GM12874 (cell line): ENCODE measurements at regions not wholly inside any gene's neighbourhood (a gene's known extent, or its start where the extent isn't known, plus 50 kb on each side); places are given as distances from the start of the nearest gene placed in this dataset.

Experiments
- TF ChIP-seq, protein P1 (sequence below): IDR thresholded peaks from 2 replicates; pipeline ENCODE4 v1.5.1; 2011; ENCODE audit warnings: low read depth, mild to moderate bottlenecking, control low read depth, low read length, moderate library complexity; ENCODE audit not compliant: insufficient read depth

DNA sequence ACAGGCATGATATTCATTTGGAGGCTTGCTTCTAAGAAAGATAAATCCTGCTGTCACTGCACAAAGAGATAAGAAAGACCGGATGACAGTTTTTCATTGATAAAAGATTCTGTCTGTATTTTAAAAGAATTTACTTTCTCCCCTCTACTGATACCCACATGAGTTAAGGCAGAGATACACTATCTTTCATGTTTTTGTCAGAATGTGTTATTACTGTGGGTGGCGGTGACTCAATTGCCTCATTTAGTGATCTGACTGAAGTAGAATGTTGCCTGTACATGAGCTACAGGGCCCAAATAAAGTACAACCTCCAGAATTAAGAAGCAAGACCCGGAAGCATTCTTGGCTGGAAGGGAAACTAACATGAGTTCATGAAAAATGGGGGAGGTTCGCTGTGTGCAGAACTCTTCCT lies 480.0 kb downstream of the SLC4A3 start:
- TF ChIP-seq, protein P1, sequence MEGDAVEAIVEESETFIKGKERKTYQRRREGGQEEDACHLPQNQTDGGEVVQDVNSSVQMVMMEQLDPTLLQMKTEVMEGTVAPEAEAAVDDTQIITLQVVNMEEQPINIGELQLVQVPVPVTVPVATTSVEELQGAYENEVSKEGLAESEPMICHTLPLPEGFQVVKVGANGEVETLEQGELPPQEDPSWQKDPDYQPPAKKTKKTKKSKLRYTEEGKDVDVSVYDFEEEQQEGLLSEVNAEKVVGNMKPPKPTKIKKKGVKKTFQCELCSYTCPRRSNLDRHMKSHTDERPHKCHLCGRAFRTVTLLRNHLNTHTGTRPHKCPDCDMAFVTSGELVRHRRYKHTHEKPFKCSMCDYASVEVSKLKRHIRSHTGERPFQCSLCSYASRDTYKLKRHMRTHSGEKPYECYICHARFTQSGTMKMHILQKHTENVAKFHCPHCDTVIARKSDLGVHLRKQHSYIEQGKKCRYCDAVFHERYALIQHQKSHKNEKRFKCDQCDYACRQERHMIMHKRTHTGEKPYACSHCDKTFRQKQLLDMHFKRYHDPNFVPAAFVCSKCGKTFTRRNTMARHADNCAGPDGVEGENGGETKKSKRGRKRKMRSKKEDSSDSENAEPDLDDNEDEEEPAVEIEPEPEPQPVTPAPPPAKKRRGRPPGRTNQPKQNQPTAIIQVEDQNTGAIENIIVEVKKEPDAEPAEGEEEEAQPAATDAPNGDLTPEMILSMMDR = no peak

DNA sequence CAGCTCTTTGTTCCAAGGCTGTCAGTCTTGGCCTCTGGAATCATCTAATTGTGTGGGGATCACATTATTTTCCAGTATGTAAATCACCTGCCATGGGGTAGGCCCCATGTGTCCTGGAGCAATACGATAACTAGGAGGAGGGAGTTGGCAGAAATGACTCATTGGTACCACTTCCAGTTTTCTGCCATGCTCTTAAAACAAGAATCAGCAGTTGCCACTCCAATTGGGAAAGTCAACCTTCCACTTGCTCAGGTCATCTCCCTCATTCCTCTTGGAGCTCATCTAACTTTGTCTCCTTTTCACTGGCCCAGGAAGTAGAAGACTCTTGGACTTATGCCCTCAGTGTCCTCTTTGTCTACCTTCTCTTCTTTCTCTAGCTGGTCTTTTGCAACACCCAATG lies 487.0 kb downstream of the SLC4A3 start:
- TF ChIP-seq, protein P1 = no peak

DNA sequence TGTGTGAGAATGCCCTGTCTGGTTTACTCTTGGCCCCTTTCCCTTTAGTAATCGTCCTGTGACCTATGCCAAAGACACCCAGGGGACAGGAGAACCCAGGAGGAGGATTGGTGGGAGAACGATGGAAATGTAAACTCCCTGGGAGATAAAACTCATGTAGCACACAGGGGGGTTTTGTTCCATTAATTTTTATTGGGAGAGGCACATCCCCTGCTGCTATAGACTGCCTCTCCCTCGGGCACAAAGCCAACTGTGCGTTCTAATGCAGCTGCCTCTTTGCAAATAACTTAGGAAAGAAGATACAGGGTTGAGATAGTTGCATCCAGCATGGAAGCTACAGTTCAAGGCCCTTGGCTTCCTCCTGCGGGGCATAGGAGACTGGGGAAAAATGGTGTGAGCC lies 489.6 kb downstream of the SLC4A3 start:
- TF ChIP-seq, protein P1 = no peak

DNA sequence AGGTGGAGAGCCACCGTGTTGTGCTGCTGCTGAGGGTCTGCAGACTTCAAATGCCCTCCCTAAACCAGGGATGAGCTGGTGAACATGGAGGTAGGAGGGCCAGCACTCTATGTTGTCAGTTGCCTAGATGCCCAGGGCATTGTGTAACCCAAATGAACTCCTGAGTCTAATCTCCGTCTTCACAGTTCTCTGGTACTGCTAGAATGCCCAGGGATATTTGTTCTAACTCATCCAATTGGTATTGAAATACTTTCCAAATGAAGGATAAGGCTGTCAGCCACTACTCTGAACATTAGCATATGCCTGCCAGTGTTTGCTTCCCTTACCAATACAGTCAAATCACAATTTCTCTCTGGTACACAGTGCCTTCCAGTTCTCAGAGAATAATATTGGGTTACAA lies 492.6 kb downstream of the SLC4A3 start:
- TF ChIP-seq, protein P1 = no peak

DNA sequence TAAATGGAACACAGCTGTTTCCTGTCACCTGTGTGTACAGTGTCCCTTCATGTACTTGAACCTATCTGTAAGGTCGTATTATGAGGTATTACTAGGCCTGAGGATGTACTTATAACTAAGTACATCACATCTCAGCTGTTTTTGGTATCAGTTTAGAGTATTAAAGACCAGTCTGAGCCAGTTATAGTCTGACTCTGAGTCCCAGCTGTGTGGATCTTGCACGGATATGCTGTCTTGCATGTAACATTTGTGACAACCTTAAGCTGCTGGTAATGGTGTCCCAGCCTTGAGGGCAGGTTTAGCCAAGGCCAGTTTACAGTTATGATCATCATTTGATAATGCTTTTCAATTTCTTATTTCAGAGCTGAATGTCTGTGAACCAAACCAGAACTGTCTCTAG lies 496.3 kb downstream of the SLC4A3 start:
- TF ChIP-seq, protein P1 = no peak

DNA sequence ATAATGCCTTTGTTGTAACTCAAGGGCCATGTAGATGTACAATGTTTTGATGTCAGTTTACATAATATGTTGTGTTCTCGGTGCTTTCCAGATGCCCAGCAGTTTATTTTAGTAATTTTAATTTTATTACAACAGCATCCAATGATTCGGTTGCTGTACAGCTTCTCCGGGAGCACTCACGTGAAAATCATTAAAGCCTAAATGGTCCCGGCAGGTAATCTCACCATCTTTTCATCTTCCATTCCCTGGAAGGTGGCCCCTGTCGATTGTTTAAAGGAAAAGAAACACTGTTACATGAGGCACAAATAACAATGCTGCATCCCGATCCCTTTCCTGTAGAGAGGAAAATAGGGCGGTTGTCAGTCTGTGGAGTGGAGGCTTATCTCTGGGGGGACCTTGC lies 498.1 kb downstream of the SLC4A3 start:
- TF ChIP-seq, protein P1 = no peak

DNA sequence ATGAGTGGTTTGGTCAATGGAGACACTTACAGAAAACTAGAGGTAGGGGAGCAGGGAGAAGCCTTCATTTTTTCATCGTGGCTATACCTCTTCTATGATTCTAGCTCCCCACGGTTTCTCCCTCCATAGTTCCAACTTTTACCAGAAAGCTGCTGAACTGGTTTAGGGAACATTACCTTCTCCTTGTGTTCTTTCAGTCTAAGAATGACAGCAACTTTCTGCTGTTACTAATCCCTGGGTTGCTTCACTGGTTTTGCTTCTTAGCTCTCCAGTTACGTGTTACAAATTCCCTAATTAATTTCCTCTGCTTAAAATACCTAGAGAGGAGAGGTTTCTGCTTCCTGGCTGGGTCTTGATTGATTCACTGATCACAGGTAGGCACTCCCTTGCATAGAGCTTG lies 499.9 kb downstream of the SLC4A3 start:
- TF ChIP-seq, protein P1 = no peak

DNA sequence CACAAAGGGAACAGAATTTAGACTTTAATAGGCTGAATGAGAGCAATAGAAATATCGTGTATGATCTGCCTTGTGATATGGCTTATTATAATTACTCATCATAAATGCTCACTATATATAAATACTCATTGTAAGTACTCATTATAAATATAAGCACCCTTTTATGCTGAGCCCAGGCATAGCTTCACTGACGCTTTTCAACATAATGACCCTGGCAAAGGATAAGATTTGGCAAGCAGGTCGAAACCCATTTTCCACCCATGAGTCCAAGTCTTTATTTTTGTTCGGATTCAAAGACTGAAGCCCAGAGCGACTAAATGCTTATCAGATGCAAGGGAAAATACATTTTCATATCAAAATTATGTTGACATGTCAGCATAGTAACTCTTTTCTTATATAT lies 500.4 kb downstream of the SLC4A3 start:
- TF ChIP-seq, protein P1 = no peak
